Liver (tissue), 8 donors: ENCODE measurements at regions not wholly inside any gene's neighbourhood (a gene's known extent, or its start where the extent isn't known, plus 50 kb on each side); places are given as distances from the start of the nearest gene placed in this dataset.
A peak's percentile ranks its signal among the peaks of the same experiment; 100 is the strongest.

ENCODE experiments used
- DNase-seq: peaks from one replicate; pipeline ENCODE4 v3.0.0-alpha.2; 2017; ENCODE audit warnings: low spot score
- H3K27ac ChIP-seq, 2 donors: one replicate each; pipeline ENCODE4 v1.7.0; 2013; ENCODE audit warnings: inconsistent platforms in 2 of 2, low read length in 2 of 2, control low read depth in 1 of 2, low read depth in 1 of 2, mild to moderate bottlenecking in 1 of 2
- H3K27me3 ChIP-seq, 4 donors: one replicate each; pipeline versions ENCODE4 v1.6.1 to v1.7.0; 2013; ENCODE audit warnings: low read length in 3 of 4, inconsistent platforms in 1 of 4, mild to moderate bottlenecking in 1 of 4, moderate library complexity in 1 of 4; ENCODE audit not compliant: control insufficient read depth in 4 of 4, insufficient read depth in 4 of 4
- H3K36me3 ChIP-seq, 4 donors: one replicate each; pipeline versions ENCODE4 v1.6.1 to v1.7.0; 2013; ENCODE audit warnings: low read length in 3 of 4, mild to moderate bottlenecking in 3 of 4, low read depth in 1 of 4, moderate library complexity in 1 of 4; ENCODE audit not compliant: control insufficient read depth in 4 of 4, insufficient read depth in 3 of 4
- H3K4me1 ChIP-seq, 4 donors: one replicate each; pipeline versions ENCODE4 v1.6.1 to v1.7.0; 2013; ENCODE audit warnings: low read length in 3 of 4, mild to moderate bottlenecking in 3 of 4, moderate library complexity in 1 of 4; ENCODE audit not compliant: control insufficient read depth in 4 of 4, insufficient read depth in 4 of 4
- H3K4me3 ChIP-seq, 3 donors: one replicate each; pipeline versions ENCODE4 v1.6.1 to v1.7.0; 2013; ENCODE audit warnings: low read length in 3 of 3, control low read depth in 1 of 3, low read depth in 1 of 3, mild to moderate bottlenecking in 1 of 3
- H3K9ac ChIP-seq, 2 donors: one replicate each; pipeline ENCODE4 v1.7.0; 2013; ENCODE audit warnings: low read length in 2 of 2, mild to moderate bottlenecking in 2 of 2, moderate library complexity in 2 of 2, control low read depth in 1 of 2, low read depth in 1 of 2
- H3K9me3 ChIP-seq, 4 donors: one replicate each; pipeline versions ENCODE4 v1.6.1 to v1.7.0; 2013; ENCODE audit warnings: low read length in 3 of 4; ENCODE audit not compliant: control insufficient read depth in 4 of 4
- ATF3 ChIP-seq: IDR thresholded peaks from 2 replicates; pipeline ENCODE4 v1.6.1; 2016; ENCODE audit warnings: antibody characterized with exemption
- EGR1 ChIP-seq, 2 donors: IDR thresholded peaks; 2 replicates each; pipeline ENCODE4 v1.6.1; 2016 to 2018; ENCODE audit warnings: antibody characterized with exemption in 2 of 2, low read depth in 2 of 2
- FOXA1 ChIP-seq: IDR thresholded peaks from 2 replicates; pipeline ENCODE4 v1.6.1; 2016; ENCODE audit warnings: antibody characterized with exemption
- FOXA2 ChIP-seq: IDR thresholded peaks from 2 replicates; pipeline ENCODE4 v1.6.1; 2016; ENCODE audit warnings: antibody characterized with exemption
- GABPA ChIP-seq, 2 donors: IDR thresholded peaks in 1 of 2; conservative IDR thresholded peaks in 1 of 2; 2 replicates each; pipeline ENCODE4 v1.6.1; 2016; ENCODE audit warnings: antibody characterized with exemption in 2 of 2, mild to moderate bottlenecking in 1 of 2, moderate library complexity in 1 of 2
- HNF4A ChIP-seq, 2 donors: conservative IDR thresholded peaks; 2 replicates each; pipeline ENCODE4 v1.6.1; 2016; ENCODE audit warnings: antibody characterized with exemption in 2 of 2, mild to moderate bottlenecking in 2 of 2
- HNF4G ChIP-seq: IDR thresholded peaks from 2 replicates; pipeline ENCODE4 v1.6.1; 2016; ENCODE audit warnings: antibody characterized with exemption
- JUND ChIP-seq, 2 donors: IDR thresholded peaks; 2 replicates each; pipeline ENCODE4 v1.6.1; 2016; ENCODE audit warnings: antibody characterized with exemption in 2 of 2
- MAX ChIP-seq: IDR thresholded peaks from 2 replicates; pipeline ENCODE4 v1.6.1; 2016; ENCODE audit warnings: antibody characterized with exemption
- NR2F2 ChIP-seq: IDR thresholded peaks from 2 replicates; pipeline ENCODE4 v1.6.1; 2016; ENCODE audit warnings: antibody characterized with exemption
- RAD21 ChIP-seq, 2 donors: IDR thresholded peaks; 2 replicates each; pipeline ENCODE4 v1.6.1; 2016; ENCODE audit warnings: antibody characterized with exemption in 2 of 2, mild to moderate bottlenecking in 2 of 2
- REST ChIP-seq: IDR thresholded peaks from 2 replicates; pipeline ENCODE4 v1.6.1; 2016; ENCODE audit warnings: antibody characterized with exemption, mild to moderate bottlenecking
- RXRA ChIP-seq, 2 donors: IDR thresholded peaks; 2 replicates each; pipeline ENCODE4 v1.6.1; 2017 to 2018; ENCODE audit warnings: antibody characterized with exemption in 2 of 2, mild to moderate bottlenecking in 1 of 2
- SP1 ChIP-seq: IDR thresholded peaks from 2 replicates; pipeline ENCODE4 v1.6.1; 2018; ENCODE audit warnings: antibody characterized with exemption, mild to moderate bottlenecking
- TAF1 ChIP-seq: conservative IDR thresholded peaks from 2 replicates; pipeline ENCODE4 v1.6.1; 2016; ENCODE audit warnings: antibody characterized with exemption, mild to moderate bottlenecking
- YY1 ChIP-seq: IDR thresholded peaks from 2 replicates; pipeline ENCODE4 v1.6.1; 2016; ENCODE audit warnings: antibody characterized with exemption, mild to moderate bottlenecking
- WGBS: extraction: QIAGEN DNeasy Blood & Tissue Kit; methylation state at CpG from one replicate; pipeline ENCODE4 v1.1.7; 2013; 5-methylcytosine and 5-hydroxymethylcytosine counted together
- TF ChIP-seq, protein P1 (sequence below): IDR thresholded peaks from 2 replicates; pipeline ENCODE4 v1.6.1; 2016; ENCODE audit warnings: antibody characterized with exemption
- TF ChIP-seq, protein P2 (sequence below): fragments of 150-350 bp; IDR thresholded peaks from 2 replicates; pipeline ENCODE4 v1.5.1; 2017; ENCODE audit warnings: improper control_type of control experiment, low read depth, low read length; ENCODE audit not compliant: missing input control
- donor health status: healthy.
- donor health status: healthy.
- donor health status: healthy.
- donor health status: healthy.
- donor health status: healthy.

GRCh38 chr11:19577391-19577975 is 135.2 kb upstream of the NAV2 start:
- Histone ChIP-seq H3K9ac (no peak overlapping the region), H3K4me3 (no peak overlapping the region), H3K36me3 (no peaks in the 10 kb centered on the region), H3K4me1 (peaks cover 3 to 5% (median 4%) of the 10 kb centered on the region in 4 donors), H3K27me3 (no peaks in the 10 kb centered on the region), H3K9me3 (no peaks in the 10 kb centered on the region), H3K27ac (peak overlapping the region; percentile 52 to 54)
- TF ChIP-seq SP1, result no peak
- peak; percentile 18 for TF ChIP-seq NR2F2
- no peak for TF ChIP-seq FOXA1
- 66% methylated on average over 8 of the region's 8 CpGs for WGBS
- DNase-seq, result no peak

- TF ChIP-seq RXRA (IDR thresholded peaks at IDR 0.05) (no peak), FOXA1 (no peak), RAD21 (IDR thresholded peaks at IDR 0.05) (no peak), ATF3 (no peak), MAX (no peak), YY1 (no peak), NR2F2 (no peak), GABPA (IDR thresholded peaks at IDR 0.05 in 1 of 2, conservative IDR thresholded peaks at IDR 0.05 in 1 of 2) (no peak), HNF4G (no peak), EGR1 (IDR thresholded peaks at IDR 0.05; ENCODE audit: low read depth in 2 of 2) (no peak), REST (no peak), FOXA2 (no peak), JUND (IDR thresholded peaks at IDR 0.05) (no peak), TAF1 (no peak), HNF4A (conservative IDR thresholded peaks at IDR 0.05) (no peak), SP1 (no peak)
- TF ChIP-seq, protein P1, sequence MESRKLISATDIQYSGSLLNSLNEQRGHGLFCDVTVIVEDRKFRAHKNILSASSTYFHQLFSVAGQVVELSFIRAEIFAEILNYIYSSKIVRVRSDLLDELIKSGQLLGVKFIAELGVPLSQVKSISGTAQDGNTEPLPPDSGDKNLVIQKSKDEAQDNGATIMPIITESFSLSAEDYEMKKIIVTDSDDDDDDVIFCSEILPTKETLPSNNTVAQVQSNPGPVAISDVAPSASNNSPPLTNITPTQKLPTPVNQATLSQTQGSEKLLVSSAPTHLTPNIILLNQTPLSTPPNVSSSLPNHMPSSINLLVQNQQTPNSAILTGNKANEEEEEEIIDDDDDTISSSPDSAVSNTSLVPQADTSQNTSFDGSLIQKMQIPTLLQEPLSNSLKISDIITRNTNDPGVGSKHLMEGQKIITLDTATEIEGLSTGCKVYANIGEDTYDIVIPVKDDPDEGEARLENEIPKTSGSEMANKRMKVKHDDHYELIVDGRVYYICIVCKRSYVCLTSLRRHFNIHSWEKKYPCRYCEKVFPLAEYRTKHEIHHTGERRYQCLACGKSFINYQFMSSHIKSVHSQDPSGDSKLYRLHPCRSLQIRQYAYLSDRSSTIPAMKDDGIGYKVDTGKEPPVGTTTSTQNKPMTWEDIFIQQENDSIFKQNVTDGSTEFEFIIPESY, result no peak
- TF ChIP-seq, protein P2, sequence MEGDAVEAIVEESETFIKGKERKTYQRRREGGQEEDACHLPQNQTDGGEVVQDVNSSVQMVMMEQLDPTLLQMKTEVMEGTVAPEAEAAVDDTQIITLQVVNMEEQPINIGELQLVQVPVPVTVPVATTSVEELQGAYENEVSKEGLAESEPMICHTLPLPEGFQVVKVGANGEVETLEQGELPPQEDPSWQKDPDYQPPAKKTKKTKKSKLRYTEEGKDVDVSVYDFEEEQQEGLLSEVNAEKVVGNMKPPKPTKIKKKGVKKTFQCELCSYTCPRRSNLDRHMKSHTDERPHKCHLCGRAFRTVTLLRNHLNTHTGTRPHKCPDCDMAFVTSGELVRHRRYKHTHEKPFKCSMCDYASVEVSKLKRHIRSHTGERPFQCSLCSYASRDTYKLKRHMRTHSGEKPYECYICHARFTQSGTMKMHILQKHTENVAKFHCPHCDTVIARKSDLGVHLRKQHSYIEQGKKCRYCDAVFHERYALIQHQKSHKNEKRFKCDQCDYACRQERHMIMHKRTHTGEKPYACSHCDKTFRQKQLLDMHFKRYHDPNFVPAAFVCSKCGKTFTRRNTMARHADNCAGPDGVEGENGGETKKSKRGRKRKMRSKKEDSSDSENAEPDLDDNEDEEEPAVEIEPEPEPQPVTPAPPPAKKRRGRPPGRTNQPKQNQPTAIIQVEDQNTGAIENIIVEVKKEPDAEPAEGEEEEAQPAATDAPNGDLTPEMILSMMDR, result no peak
- no peak for DNase-seq
- Histone ChIP-seq H3K4me3 (no peak overlapping the region), H3K4me1 (peaks cover 3 to 5% (median 4%) of the 10 kb centered on the region in 4 donors), H3K36me3 (no peaks in the 10 kb centered on the region), H3K27me3 (no peaks in the 10 kb centered on the region), H3K27ac (peak overlapping the region; percentile 52 to 54), H3K9me3 (no peaks in the 10 kb centered on the region), H3K9ac (no peak overlapping the region)
- WGBS, result 79% methylated on average over 6 of the region's 6 CpGs
Observed at GRCh38 chr11:19576903-19577302, 135.7 kb upstream of the NAV2 start.
